ENCODE measurements at regions not wholly inside any gene's neighbourhood (a gene's known extent, or its start where the extent isn't known, plus 50 kb on each side); places are given as distances from the start of the nearest gene placed in this dataset.
"Not testable (repeated sequence)": the region's sequence is repeated elsewhere in the genome, so short reads cannot be mapped to it uniquely, and the experiment has no call there.

DNA sequence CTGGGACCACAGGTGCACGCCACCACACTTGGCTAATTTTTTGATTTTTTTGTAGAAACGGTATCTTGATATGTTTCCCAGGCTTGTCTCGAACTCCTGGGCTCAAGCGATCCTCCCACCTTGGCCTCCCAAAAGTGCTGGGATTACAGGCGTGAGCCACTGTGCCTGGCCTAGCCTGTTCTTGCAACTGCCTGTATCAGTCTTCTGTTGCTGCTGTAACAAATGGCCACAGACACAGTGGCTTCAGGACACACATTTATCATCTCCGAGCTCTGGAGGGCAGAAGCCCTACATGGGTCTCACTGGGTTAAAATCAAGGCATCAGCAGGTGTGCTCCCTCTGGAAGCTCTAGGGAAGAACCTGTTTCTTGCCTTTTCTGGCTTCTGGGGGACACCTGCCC, 79.9 kb upstream of the NCOR2 start:
- H3K27me3 Mint-ChIP-seq: no peaks in the 10 kb centered on the region
- no peak for DNase-seq (ENCODE audit: extremely low spot score, unreplicated experiment)
- no peak overlapping the region for H3K4me3 Mint-ChIP-seq
- H3K27ac Mint-ChIP-seq: no peak overlapping the region
- no peaks in the 10 kb centered on the region for H3K9me3 Mint-ChIP-seq
- H3K36me3 Mint-ChIP-seq: no peaks in the 10 kb centered on the region
- H3K4me1 Mint-ChIP-seq (ENCODE audit: unreplicated experiment): peaks cover 18% of the 10 kb centered on the region
- TF ChIP-seq, protein P1, sequence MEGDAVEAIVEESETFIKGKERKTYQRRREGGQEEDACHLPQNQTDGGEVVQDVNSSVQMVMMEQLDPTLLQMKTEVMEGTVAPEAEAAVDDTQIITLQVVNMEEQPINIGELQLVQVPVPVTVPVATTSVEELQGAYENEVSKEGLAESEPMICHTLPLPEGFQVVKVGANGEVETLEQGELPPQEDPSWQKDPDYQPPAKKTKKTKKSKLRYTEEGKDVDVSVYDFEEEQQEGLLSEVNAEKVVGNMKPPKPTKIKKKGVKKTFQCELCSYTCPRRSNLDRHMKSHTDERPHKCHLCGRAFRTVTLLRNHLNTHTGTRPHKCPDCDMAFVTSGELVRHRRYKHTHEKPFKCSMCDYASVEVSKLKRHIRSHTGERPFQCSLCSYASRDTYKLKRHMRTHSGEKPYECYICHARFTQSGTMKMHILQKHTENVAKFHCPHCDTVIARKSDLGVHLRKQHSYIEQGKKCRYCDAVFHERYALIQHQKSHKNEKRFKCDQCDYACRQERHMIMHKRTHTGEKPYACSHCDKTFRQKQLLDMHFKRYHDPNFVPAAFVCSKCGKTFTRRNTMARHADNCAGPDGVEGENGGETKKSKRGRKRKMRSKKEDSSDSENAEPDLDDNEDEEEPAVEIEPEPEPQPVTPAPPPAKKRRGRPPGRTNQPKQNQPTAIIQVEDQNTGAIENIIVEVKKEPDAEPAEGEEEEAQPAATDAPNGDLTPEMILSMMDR (conservative IDR thresholded peaks at IDR 0.05): no peak

- Mint-ChIP-seq H3K9me3 (no peaks in the 10 kb centered on the region), H3K4me3 (no peak overlapping the region), H3K27me3 (no peaks in the 10 kb centered on the region), H3K27ac (no peak overlapping the region), H3K36me3 (no peaks in the 10 kb centered on the region), H3K4me1 (ENCODE audit: unreplicated experiment) (peaks cover 18% of the 10 kb centered on the region)
- TF ChIP-seq, protein P1 (conservative IDR thresholded peaks at IDR 0.05): no peak
- no peak for DNase-seq (ENCODE audit: extremely low spot score, unreplicated experiment)
Measured at GRCh38 chr12:124646385-124647230, 79.2 kb upstream of the NCOR2 start.

DNA sequence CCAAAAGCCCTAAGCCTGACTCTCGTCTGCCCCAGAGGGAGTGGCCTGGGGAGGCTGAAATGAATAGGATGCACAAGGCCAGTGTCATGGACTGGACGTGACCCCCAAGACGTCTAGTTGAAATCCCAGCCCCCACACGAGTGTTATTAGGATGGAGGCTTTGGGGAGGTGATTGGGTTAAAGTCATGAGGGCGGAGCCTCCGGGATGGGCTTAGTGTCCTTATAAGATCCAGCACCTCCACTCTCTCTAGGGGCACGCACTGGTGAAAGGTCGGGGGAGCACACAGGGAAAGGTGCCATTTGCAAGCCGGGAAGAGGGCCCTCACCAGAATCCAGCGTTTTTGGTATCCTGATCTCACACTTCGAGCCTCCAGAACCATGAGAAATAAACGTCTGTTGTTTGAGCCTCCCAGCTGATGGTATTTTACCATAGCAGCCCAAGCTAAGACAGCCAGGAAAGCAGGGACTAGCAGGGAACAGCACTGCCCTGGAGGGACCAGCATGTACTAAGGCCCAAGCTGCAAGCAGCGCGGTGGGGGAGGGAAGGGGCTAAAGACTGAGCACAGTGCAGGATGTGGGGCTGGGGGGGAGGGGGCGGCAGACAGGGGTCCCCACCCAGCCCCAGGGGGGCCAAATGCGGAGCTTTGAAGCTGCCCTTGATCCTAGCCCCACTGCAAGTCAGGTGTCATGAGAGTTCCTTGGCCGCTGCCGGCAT, 78.3 kb upstream of the NCOR2 start:
- Mint-ChIP-seq H3K27ac (no peak overlapping the region), H3K36me3 (no peaks in the 10 kb centered on the region), H3K4me3 (no peak overlapping the region)

DNA sequence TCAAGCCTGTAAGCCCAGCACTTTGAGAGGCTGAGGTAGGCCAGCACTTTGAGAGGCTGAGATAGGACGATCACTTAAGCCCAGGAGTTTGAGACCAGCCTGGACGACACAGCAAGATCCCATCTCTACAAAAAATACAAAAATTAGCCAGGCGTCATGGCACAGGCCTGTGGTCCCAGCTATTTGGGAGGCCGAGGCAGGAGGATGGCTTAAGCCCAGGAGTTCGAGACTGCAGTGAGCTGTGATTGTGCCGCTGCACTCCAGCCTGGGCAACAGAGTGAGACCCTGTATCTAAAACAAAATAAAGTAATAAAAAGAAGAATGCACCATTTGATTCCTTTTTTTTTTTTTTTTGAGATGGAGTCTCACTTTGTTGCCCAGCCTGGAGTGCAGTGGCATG, 76.4 kb upstream of the NCOR2 start:
- peaks cover 27% of the 10 kb centered on the region for H3K4me1 Mint-ChIP-seq (ENCODE audit: unreplicated experiment)
- not testable (repeated sequence) for H3K36me3 Mint-ChIP-seq; H3K27me3 Mint-ChIP-seq; H3K27ac Mint-ChIP-seq; DNase-seq (ENCODE audit: extremely low spot score, unreplicated experiment); H3K9me3 Mint-ChIP-seq; H3K4me3 Mint-ChIP-seq

More for the DNA sequence above, 78.3 kb upstream of the NCOR2 start:
- TF ChIP-seq, protein P1 (conservative IDR thresholded peaks at IDR 0.05): no peak
- Mint-ChIP-seq H3K27me3 (no peaks in the 10 kb centered on the region), H3K4me1 (ENCODE audit: unreplicated experiment) (peaks cover 15% of the 10 kb centered on the region), H3K9me3 (no peaks in the 10 kb centered on the region)
- DNase-seq (ENCODE audit: extremely low spot score, unreplicated experiment): no peak

DNA sequence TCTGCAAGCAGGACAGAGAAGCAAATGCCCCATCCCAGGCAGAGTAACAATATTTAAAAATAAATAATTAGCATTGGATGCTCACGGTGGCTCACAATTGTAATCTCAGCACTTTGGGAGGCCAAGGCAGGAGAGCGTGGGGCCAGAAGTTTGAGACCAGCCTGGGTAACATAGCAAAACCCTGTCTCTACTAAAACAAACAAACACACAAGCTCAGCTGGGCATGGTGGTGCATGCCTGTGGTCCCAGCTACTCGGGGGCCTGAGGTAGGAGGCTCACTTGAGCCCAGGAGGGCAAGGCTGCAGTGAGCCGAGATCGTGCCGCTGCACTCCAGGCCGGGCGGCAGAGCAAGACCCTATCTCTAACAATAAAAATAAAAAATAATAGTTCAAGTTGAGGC, 74.7 kb upstream of the NCOR2 start:
- Mint-ChIP-seq H3K9me3 (no peaks in the 10 kb centered on the region), H3K4me1 (ENCODE audit: unreplicated experiment) (peaks cover 34% of the 10 kb centered on the region), H3K4me3 (no peak overlapping the region), H3K27ac (no peak overlapping the region), H3K27me3 (no peaks in the 10 kb centered on the region), H3K36me3 (no peaks in the 10 kb centered on the region)
- DNase-seq (ENCODE audit: extremely low spot score, unreplicated experiment): no peak
- TF ChIP-seq, protein P1 (conservative IDR thresholded peaks at IDR 0.05): no peak

DNA sequence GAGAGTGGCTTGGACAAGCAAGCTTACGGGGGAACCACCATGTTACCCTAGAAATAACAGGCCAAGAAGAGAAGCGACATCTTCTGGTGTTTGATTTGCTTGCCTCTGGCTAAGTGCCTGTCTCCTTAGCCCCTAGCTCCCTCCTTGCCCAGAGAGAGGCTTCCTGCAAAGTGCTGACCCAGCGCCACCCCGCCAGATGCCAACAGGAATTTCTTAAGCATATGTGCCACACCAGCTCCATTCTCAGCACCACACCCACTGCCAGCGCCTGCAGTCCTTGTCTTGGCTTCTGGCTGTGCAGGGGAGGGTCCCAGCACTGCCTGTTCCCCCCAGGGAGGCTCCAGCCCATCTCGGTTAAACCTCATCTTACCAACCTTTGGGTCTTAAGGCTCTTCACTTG, 74.2 kb upstream of the NCOR2 start:
- TF ChIP-seq, protein P1 (conservative IDR thresholded peaks at IDR 0.05): no peak

More for the DNA sequence above, 74.2 kb upstream of the NCOR2 start:
- no peaks in the 10 kb centered on the region for H3K36me3 Mint-ChIP-seq
- H3K4me1 Mint-ChIP-seq (ENCODE audit: unreplicated experiment): peaks cover 37% of the 10 kb centered on the region
- H3K9me3 Mint-ChIP-seq: no peaks in the 10 kb centered on the region
- no peak for DNase-seq (ENCODE audit: extremely low spot score, unreplicated experiment)
- H3K27ac Mint-ChIP-seq: no peak overlapping the region
- no peaks in the 10 kb centered on the region for H3K27me3 Mint-ChIP-seq
- no peak overlapping the region for H3K4me3 Mint-ChIP-seq

Data from type B pancreatic cell (in vitro differentiated cells).